Left forelimb (tissue), 1 donor: ENCODE measurements at regions not wholly inside any gene's neighbourhood (a gene's known extent, or its start where the extent isn't known, plus 50 kb on each side); places are given as distances from the start of the nearest gene placed in this dataset.
"Not testable (repeated sequence)": the region's sequence is repeated elsewhere in the genome, so short reads cannot be mapped to it uniquely, and the experiment has no call there.

Experiments
- DNase-seq: peaks from one replicate; pipeline ENCODE4 v3.0.0-alpha.2; 2018; ENCODE audit warnings: low spot score

- DNase-seq, result no peak
These were observed 138.1 kb downstream of the LIG4 start for GRCh38 chr13:108077284-108077683.

GRCh38 chr13:108074429-108074828, 140.9 kb downstream of the LIG4 start:
- not testable (repeated sequence) for DNase-seq

DNA sequence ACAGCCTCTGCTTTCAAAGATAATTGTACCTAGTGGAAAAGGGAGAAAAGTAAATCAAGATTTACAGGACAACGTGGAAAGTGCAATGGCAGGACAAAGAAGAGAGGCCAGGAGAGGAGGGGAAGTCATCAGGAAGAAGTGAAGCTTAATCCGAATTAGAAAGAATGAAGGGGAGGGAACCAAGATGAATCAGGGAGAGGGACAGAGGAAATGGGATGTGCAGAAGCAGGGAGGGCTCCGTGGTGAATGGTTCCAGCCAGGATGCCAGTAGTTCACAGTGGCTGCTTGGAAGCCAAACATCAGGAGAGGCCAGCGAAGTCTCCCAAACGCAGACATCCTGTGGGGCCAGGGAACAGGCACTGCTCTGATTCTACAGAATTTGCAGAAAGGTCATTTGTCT, 144.4 kb downstream of the LIG4 start:
- DNase-seq, result no peak

DNA sequence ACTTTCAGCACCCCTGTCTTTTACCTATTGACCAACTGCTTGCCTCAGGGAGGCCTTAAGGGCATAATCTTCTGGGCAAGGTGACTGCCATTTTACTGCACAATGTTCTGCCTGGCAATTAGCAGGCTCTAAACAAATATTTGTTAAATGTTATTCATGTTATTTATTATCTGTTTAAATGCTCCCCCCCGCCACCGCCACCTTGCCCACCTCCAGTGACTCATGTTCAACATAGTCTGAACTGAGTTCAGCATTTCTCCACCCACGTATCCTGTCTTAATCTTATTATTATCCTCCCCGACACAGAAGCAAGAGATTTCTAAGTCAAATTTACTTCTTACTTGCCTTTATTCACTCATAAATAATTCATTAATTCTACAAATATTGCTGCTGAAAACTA, 144.8 kb downstream of the LIG4 start:
- no peak for DNase-seq

DNA sequence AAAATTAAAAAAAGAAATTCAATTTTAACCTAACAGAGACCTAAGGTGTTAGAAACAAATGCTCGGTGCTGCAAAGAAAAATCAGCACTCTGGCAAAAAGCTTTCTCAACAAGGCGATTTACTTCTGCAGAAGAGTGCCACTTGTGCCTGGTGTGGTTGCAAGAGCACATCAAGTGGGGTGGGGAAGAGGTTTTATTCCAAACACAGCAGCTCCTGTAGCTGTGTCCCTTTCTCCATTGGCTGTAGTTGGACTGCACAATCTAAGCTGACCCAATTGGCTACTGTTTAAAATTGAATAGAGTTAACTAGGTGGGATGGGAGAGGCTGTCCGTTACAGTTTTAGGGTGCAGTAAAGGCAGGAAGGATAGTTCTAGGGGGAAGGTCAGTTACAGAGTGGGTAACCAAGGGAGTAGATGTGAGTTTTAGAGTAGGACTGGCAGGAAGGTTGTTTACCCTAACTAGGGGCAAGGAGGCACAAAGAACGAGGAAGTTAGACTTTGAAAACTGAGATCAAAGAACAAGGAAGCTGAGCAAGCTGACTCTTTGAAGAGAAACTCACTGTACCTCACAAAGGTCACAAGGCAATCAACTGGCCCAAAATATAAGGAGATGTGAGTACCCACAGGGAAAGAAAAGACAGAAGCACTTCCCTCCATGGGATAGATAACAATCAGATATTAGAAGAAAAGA, 145.7 kb downstream of the LIG4 start:
- no peak for DNase-seq

GRCh38 chr13:108064372-108064771, 151.0 kb downstream of the LIG4 start:
- DNase-seq, result not testable (repeated sequence)

- DNase-seq, result no peak
These were observed 155.2 kb downstream of the LIG4 start for GRCh38 chr13:108060111-108060510.

- no peak for DNase-seq
These were observed 159.1 kb downstream of the LIG4 start for GRCh38 chr13:108056278-108056677.

GRCh38 chr13:108049211-108049610, 166.1 kb downstream of the LIG4 start:
- DNase-seq, result no peak

- no peak for DNase-seq
These were observed 170.4 kb downstream of the LIG4 start for GRCh38 chr13:108044954-108045353.

DNA sequence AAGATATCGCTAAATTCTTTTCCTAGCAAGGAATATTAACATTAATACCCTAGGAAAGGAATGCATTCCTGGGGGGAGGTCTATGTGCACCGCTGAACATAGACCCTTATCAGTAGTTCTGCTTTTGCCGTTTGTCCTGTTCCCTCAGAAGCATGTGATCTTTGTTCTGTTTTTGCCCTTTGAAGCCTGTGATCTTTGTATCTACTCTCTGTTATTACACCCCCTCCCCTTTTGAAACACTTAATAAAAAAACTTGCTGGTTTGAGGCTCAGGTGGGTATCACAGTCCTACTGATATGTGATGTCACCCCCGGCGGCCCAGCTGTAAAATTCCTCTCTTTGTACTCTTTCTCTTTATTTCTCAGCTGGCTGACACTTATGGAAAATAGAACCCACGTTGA, 172.5 kb downstream of the LIG4 start:
- not testable (repeated sequence) for DNase-seq

DNA sequence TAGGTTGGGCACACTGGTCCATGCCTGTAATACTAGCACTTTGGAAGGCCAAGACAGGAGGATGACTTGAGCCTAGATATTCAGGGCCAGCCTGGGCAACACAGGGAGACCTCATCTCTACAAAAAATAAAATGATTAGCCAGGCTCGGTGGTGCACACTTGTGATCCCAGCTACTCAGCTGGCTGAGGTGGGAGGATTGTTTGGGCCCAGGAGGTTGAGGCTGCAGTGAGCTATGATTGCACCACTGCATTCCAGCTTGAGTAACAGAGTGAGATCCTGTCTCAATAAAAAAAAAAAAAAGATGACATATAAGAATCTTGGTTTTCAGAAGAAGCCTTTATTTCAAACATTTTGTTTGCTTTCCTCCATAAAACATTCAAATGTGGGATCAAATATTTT, 178.0 kb downstream of the LIG4 start:
- DNase-seq, result no peak

DNA sequence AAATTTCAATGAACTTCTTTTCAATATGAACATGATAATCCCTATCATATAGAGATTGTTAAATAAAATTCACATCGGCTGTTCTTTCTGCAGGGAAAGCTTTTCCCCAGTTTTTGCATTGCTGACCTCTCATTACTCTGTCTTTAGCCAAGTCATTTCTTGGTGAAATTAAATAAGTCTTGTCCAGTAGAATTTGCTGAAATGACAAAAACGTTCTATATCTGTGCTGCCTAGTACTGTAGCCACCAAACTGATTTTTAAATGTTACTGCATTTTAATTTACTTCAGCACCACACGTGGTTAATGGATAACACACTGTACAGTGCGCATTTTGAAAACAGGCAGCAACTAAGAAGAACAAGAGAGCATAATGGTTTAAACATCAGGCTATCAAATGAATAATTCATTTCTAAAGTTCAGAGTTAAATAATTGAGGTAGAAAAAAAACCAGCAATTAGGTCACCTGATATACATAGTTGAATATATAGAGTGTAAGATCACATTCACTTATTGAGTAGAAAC, 178.9 kb downstream of the LIG4 start:
- DNase-seq, result no peak

GRCh38 chr13:108034909-108035410, 180.4 kb downstream of the LIG4 start:
- no peak for DNase-seq

DNA sequence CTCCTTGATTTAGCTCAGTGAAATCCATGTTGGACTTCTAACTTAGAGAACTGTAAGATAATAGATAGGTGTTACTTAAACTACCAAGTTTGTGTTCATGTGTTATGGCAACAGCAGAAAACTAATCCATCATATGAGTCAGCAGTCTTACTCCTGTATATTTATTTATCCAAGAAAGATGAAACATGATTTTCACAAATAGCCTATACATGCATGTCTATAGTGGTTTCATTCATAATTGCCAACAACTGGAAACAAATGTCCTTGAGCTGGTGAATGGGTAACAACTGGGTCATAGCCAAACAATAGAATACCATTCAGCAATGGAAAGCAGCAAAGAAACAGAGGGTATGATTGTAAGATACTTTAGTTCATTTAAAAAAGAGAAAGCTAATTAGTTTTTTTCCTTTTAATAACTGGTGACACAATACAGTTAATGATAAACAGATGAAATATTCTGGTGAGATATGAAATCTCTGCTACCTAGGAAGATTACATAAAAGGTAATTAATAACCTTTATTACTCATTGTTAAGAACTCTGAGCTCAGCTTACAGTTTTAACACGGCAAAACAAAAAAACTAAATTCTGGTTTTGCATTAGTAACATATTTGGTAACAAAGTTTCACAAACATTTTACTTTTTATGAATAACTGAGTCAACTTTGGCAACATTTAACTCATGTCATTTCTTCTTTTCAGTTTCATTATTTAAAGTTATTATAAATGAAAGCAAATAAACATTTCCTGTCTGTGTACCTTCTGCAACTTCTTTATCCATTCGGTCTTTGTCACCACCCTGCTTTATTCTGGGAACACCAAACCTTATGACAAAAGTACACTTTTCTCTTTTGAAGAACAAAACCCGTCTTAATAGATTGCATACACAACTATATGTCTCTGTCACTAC, 181.3 kb downstream of the LIG4 start:
- no peak for DNase-seq

GRCh38 chr13:108031865-108032264, 183.5 kb downstream of the LIG4 start:
- no peak for DNase-seq

GRCh38 chr13:108030769-108031168, 184.6 kb downstream of the LIG4 start:
- DNase-seq, result no peak

- DNase-seq, result no peak
These were observed 188.5 kb downstream of the LIG4 start for GRCh38 chr13:108026680-108027410.

- no peak for DNase-seq
These were observed 195.3 kb downstream of the LIG4 start for GRCh38 chr13:108020027-108020426.

- DNase-seq, result no peak
These were observed 196.9 kb downstream of the LIG4 start for GRCh38 chr13:108018371-108018870.

GRCh38 chr13:108006619-108007018, 208.7 kb downstream of the LIG4 start:
- DNase-seq, result no peak

DNA sequence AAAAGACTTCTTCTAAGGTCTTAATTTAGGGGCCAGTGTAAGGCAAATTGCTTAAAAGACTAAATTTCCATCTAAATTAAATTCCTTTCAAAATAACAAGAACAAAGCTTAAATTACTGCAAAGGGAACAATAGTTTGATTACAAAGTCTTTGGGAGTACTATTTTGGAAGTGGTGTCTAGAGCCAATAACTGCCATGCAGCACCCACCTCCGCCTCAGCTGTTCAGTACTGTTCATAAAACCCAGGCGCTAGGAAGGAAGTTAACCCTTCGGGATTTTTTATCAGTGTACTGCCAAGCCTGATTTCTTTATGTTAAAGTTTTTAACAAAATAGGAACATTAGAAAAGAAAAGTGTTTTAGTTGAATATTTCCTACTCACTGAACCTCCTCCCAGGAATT, 210.1 kb downstream of the LIG4 start:
- no peak for DNase-seq
